ENCODE measurements at regions not wholly inside any gene's neighbourhood (a gene's known extent, or its start where the extent isn't known, plus 50 kb on each side); places are given as distances from the start of the nearest gene placed in this dataset.
"Not testable (repeated sequence)": the region's sequence is repeated elsewhere in the genome, so short reads cannot be mapped to it uniquely, and the experiment has no call there.

DNA sequence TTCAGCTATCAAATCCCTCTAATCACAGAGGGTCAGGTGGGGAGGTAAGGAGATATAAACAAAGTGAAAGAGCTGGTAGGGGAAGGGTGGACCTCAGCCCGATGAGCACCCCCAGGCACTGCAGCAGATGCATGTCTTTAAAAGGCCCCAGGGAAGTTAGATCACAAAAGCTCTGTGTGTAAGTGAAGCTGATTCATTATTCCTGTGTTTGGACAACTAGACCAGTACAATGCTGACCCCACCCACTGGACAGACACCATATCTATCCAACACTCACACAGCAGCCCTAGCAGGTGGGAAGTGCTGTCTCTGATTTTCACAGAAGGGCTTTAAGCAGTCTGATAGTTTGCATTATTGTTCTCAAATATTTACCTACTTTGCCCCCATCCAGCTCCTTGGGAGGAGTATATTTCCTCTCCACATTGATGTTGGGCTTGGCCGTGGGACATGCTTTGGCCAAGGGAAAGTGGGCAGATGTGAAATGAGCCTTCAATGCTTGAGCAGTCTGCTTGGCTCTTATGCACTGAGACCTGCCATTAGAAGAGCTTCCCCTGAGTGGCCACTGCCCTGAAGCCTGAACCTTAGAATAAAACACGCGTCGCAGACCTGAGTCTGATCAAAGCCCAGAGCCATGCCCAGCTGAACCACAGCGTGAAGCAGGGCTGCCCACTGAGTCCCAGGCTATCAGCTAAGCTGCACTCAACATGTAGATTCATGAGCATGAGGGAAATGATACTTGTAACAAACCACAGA, 111.4 kb downstream of the COPS8 start:
- no peak for DNase-seq

DNA sequence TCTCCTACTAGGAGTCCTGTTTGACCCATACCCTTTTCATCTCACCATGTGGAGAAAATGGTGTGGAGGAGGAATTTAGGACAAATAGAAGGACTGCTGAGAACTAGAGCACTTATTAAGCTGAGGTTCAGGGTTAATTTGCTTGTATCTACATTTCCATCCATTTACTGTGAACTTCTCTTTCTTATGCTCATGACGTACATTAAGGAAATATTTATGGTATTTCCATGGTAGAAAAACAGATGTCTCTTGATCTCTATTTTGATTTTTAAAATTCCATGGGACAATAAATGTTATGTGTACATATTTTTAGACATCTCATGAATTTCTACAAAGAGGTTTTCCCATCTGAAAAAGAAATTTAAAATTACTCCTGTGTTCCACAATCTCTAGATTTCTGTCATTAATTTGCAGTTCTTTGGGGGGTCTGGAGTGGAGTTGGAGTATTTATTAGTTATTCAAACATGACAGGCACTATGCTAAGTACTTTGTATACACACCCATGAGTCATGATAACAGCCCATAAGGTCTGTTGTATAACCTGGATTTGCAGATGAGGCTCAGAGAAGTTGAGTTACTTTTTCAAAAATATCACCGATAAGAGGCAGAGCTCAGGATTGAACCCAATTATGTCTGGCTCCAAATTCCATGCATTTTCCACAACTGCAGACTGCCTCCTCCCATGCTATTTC, 112.6 kb downstream of the COPS8 start:
- DNase-seq = no peak

DNA sequence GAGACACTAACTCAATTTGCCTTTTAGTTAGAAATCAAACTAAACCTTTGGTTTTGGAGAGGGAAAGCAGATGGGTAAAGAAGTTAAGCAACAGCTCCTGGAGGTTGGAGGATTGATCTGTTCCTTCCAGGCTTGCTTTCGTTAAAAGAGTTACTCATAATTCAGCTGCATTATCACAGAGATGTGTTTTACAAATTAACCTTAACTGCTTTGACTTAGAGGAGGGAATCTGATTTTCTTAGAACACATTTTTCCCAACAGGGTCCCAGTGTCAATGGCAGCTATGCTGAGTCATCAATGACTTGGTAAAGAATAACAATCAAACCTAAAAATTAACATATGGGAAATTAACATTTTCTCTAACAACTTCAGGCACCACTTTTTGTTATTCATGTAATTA, 113.4 kb downstream of the COPS8 start:
- no peak for DNase-seq

DNA sequence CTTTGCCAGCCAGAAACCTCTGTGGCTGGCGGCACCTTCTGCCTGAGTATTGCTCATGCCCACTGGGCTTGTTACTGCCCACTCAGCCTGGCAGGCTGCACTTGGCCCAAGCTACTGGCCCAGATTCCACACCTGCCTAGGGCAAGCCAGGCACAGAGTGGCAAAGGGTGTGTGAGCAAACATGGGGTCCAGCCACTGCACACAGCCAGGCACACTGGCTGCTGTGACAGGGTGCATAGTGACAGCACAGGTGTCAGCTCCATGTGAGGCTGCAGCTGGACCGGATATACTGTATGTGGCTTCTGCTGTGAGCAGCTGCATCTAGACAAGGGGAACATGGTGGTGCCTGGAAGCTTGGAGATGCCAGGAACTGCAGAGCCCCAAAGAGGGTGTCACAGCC, 113.9 kb downstream of the COPS8 start:
- DNase-seq = no peak

DNA sequence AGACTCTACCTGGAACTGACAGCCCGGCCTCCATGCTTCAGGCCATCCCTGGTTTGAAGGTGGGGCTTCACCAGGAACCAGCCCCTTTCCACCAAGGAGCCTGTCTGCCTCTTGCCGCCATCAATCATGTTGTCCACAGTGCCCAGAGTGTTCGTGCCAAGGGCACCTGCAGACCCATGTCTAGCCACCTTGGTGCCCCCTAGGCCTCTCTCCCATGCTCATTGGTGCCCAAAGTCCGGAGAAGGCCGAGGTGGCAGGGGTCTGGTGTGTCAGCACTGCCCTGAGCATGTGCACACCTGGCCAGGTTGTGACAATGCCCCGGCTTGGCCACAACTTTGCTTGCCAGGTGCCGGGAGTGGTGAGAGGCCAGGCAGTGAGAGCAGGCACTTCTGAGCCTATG, 114.8 kb downstream of the COPS8 start:
- DNase-seq = no peak

DNA sequence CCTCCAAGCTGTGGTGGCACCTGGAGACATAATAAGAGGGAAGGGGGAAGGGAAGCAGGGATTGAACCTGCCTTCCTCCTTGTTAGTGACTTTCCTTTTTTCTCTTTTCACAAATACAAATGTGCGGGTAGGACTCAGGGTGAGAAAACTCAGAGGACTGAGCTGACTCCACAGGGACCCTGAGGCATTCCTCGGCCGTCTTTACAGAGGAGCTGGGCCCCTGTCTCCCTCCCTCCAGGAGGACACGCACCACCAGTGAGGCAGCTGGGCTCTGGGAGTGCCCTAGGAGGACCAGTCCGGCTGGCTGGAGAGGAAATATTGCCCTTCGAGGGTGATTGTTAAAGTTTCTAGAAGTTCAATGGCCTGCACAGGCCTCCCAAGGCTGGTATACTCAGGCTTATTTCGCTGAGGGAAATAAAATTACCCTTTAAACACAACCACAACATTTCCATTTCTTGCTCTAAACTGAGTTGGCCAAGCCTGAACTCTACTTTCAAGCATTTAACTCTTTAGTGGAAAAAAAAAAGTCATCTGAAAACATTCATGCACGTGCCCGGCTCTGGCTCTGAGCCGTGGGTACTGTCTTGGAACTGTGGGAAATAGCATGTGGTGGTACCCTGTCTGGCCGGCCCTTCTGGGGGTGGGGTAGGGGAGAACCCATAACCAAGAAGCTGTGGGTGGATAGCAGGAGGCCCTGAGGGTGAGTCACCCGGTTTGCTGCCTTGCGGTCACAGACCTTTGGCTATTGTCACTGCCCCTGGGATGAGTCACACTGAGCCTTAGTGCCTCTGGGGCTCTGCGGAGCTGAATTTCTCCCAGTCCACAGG, 116.0 kb downstream of the COPS8 start:
- DNase-seq = no peak

DNA sequence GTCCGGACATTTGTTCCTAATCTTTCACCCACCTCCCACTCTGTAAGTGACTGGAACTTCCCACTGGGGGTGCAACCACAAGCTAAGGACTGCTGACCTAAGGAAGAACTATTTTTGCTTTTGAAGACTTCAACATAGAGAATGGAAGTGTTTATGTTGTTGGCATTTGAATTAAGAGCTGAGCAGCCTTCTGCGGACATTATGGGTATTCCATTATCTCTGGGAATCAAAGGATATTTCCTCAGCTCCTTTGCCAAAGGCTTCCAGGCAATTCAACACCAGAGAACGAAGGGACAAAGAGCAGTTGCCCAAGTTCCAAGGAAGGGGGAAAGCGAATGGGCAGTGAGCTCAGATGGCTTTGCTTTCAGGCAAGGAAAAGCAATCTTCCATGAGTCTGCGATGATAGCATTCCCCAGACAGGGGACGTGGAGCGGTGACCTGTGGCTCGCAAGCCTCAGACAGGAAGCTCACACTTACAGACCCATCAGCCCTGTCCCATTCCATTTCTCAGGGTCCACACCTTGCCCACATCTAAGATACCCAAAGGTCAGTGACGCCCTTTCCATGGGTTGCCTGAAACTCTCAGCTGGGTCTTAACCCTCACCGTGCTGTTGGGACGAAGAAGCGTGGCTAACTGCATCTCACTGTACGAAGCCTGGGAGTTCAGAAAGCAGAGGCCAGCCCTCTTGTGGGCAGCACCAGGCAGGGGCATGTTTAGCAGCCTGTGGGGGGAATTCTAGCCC, 116.8 kb downstream of the COPS8 start:
- DNase-seq = no peak

DNA sequence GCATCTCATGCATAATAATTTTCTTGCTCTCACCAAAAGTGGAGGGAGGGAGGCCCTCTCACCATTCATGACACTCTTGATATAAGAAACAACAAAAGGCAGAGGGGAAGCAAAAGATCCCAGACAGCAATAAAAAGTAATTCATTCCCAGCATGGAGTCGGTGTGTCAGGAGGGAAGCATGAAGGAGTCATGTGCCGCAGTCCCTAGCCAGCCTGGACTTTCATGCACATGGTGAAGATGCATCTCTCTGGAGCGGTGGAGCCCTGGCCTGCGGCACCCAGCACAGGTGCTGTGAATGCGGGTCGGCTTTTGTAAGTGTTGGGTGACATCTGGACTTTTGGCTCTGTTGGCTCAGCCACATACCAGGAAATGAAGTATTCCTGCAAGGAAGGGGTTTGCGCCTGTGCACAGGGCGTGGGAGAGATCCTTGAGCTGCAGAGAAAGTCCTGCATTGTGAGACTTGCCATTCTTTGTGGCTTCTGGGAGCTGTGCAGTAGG, 119.4 kb downstream of the COPS8 start:
- DNase-seq = no peak

DNA sequence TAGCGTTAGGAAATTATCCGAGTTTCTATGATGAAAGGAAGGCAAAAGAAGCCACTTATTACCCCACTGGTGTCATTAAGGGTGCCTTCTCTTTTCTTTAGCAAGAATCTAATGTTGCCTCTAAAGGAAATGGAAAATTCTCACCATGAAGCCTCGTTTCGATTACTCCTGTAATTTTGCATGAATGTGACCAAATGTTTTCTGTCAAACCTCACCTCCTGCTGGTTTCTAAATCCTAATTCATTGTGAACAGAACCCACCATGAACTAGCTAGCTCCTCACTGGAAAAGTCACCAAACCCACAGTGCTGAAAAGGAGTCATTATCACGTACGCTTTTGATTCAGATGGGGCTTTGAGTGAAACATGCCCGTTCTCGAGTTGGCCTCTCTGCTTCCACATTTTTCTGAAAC, 119.9 kb downstream of the COPS8 start:
- no peak for DNase-seq

DNA sequence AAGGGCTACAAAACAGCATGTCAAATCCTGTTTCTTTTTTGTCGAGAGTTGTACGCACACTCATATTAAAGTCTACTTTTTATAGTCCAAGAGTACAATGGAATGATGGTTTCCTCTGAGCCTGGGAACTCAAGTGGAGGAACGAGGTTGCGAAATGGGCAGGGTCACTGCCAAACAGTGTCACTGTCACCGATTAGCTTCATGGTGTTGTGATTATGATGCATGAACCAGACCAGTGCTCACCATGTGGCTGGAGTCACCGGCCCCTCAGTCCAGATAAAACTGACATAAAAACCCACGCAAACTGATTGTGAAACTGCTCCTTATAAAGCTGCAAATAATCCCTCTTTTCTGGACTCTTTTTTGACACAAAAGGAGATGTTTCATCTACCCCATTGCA, 122.0 kb downstream of the COPS8 start:
- no peak for DNase-seq

DNA sequence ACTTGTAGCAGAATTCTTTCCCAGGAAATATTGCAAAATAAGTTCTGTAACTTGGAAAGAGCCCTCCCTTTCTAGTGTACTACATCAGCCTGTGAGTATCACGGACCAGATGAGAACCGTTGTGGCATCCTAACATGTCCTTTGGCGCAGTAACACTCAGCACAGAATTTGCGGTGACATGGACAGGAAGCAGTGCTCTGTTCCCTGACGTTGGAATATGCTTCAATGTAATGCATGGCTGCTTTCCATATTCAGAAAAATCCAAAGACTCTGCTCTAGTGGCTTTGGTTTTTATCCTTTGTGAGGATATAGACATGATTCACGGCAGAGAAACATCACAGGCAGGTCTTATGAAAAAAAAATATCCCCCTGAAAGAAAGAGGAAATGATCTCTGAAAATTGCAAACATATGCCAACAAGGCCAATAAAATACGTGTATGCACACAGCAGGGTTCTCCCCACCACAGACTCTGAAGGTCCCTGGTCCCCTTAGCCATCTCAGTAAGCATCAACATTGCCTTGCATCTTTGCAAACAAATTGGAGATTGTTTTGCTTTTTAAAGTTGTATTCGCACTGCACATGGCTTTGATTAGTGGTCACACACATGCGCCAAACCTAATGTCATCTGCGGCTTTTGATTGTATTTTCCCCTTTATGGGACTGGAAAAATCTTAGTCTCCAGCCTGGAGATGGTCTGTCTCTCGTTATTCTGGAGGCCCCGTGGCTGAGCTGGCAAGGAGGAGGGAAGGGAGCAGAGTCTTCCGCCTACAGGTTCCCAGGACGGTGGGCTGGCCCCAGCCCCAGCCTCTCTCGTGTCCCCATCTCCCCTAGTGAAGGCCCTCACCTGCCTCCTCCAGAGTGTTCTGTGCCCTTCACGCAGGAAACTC, 122.9 kb downstream of the COPS8 start:
- DNase-seq = no peak

DNA sequence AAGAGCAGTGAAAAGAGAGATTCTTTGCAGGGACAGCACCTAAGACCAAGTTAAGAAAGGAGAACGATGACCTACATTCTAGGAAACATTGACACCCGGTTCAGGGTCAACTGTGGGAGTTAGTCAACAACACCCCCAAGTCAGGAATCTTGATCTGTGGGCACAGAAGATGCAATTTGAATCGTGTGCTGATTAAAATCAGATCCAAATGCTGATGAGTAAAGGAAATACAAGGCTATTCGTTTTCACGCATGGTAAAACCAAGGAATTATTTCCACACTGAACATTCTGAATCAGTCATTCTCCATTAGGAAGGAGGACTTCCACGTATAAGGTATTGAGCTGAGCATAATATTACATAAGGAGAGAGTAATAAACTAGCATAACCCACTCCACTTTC, 124.2 kb downstream of the COPS8 start:
- DNase-seq = no peak

DNA sequence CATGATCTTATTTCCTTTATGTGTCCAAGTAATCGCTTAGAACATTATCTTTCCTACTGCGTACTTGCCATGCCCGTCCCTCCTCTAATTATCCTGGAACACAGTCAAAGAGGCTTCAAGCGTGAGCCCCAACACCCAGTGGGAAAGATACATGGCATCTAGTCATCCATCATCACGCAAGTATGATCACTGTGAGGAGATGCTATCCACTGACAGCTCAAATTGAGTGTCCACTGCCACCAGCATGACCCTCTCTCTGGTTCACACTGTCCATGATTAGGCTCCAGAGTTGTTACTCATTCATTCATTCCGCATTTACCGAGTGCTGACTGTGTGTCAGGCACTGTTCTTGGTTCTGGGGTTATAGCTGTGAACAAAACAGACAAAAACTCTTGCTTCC, 124.6 kb downstream of the COPS8 start:
- DNase-seq = no peak

DNA sequence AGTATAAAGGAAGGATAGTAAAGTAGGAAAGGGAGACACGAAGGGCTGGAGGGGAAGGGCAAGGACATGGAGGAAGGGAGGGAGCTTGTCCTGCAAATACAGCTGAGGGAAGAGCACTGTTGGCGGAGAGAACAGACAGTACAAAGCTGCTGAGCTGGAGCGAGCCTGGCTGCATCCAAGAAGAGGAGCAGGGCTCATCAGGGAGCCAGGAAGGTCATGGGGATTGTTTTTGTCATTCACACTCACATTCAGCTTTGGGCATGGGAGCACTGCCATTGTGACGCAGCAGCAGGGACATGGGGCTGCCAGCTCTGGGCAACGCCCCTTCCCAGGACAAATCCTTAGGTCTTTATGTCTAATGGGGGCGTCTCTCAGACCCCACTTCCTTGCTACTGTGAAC, 125.1 kb downstream of the COPS8 start:
- DNase-seq = no peak

DNA sequence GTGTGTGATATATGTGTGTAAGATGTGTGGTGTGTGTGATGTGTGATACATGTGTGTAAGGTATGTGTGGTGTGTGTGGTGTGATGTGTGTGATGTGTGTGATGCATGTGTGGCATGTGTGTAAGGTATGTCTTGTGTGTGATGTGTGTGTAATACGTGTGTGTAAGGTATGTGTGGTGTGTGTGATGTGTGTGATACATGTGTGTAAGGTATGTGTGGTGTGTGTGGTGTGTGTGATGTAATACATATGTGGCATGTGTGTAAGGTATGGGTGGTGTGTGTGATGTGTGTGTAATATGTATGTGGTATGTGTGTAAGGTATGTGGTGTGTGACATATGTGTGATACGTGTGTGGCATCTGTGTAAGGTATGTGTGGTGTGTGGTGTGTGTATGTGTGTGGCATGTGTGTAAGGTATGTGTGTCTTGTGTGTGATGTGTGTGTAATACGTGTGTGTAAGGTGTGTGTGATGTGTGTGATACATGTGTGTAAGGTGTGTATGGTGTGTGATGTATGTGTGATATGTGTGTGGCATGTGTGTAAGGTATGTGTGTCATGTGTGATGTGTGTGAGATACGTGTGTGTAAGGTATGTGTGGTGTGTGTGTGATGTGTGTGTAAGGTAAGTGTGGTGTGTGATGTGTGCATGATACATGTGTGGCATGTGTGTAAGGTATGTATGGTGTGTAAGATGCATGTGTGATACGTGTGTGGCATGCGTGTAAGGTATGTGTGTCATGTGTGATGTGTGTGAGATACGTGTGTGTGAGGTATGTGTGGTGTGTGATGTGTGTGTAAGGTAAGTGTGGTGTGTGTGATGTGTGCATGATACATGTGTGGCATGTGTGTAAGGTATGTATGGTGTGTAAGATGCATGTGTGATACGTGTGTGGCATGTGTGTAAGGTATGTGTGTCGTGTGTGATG, 126.9 kb downstream of the COPS8 start:
- DNase-seq = not testable (repeated sequence)

DNA sequence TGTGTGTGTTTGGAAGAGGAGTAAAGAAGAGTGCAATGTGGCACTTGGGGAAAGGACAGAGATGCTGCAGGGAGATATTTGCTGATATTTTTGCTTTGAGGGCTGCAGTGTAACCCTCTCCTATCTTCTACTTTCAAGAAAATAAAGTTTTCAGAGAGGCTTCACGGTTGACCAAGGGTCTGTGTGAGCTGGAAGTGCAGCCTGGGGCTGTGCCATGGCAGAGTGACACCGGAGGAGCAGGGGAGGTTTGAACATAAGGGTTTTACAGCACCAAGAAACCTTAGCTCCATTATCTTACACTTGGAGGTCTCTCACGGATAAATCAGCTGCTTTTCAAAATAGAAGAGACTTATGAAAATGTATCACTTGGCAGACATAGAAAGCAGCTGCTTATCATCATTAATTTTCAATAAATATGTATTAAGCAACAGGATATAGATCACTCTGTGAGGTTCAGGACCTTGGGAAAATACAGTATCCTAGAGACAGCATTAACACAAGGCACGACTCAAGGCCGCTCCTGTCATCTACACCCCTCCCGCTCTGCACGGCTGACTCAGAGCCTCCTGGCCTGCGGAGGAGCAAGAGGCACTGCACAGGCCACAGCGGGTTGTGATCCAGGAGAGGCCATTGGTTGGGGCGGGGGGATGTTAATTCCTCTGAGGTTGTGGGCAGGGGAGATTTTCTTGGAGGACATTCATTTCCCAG, 127.8 kb downstream of the COPS8 start:
- DNase-seq = no peak

DNA sequence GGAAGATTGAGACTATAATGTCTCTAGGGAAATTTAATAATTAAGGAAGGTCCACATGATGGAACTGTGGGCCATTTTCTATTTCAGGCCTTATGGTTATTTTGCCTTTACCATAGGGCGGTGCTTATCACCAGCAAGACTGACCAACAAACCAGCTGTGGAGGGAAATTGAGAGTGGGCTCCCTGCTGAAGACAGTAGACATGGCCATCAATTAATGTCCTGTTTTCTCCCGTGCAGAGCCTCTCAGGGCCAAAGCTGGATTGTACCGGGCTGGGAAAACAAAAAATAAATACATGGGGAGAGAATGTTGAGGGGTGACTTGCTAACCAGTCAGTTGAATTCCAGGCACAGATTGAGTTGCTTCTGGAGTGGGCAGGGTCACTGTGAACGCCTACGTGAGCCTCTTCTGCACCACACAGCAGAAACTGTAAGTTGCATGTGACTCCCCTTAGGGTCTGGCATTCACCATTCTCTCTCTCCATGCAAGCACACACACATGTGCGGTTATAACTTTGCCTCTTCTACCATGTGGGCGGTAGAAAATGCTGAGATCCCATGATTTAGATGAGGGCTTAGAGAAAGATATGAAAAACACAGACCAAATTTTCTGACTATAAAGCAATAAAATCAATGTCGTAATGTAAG, 128.5 kb downstream of the COPS8 start:
- no peak for DNase-seq

DNA sequence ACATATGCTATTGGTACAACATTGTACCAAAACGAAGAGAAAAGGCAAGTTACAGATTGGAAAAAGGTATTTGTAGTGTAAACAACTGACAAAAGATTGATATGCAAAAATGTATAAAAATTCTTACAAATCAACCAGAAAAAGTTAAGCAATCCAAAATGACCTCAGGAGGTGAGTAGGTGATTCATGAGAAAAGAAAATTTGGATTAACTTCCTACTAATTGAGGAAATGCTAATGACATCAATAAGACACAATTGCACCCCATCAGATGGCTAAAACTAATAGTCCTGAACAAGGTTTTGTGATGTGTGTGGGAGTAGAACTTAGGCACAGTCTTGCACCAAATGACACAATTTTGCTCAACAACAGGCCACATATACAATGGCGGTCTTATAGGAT, 129.3 kb downstream of the COPS8 start:
- DNase-seq = no peak

DNA sequence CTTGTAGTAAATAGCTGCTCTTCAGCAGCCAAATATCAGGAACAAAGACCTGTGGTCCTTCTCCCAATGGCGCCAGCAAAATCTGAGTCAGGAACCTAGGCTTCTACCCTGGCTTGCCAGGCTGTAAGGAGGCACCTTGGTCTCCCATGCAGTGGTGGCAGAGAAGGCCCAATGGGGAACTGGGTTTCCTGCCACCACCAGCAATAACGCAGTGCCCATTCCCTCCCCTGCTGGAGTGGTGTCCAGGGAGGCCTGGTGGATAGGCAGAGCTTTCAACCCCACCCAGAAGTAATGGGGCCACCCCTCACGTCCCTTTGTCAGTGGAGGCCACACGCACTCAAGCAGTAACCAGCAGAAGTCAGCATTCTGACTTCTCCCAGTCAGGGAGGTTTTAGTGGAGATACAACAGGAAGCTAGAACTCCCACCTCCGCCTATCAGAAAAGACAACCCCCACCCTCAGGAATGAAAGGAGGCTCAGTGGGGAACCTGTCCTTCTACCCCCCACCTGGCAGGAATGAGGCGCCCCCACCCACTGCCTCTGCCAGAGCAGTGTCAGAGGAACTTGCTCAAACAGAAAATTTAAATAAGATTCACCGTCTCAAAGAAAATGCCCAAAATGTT, 132.4 kb downstream of the COPS8 start:
- DNase-seq = no peak
